ENCODE measurements at regions not wholly inside any gene's neighbourhood (a gene's known extent, or its start where the extent isn't known, plus 50 kb on each side); places are given as distances from the start of the nearest gene placed in this dataset.
"Not testable (repeated sequence)": the region's sequence is repeated elsewhere in the genome, so short reads cannot be mapped to it uniquely, and the experiment has no call there.

- DNase-seq, result no peak
Measured at GRCh38 chr18:70400476-70400875, 111.6 kb downstream of the SOCS6 start.

GRCh38 chr18:70398076-70398475, 109.2 kb downstream of the SOCS6 start:
- DNase-seq, result no peak

GRCh38 chr18:70397259-70397925, 108.5 kb downstream of the SOCS6 start:
- no peak for DNase-seq

- not testable (repeated sequence) for DNase-seq
Measured at GRCh38 chr18:70395771-70396170, 106.9 kb downstream of the SOCS6 start.

- no peak for DNase-seq
Measured at GRCh38 chr18:70394672-70395071, 105.8 kb downstream of the SOCS6 start.

DNA sequence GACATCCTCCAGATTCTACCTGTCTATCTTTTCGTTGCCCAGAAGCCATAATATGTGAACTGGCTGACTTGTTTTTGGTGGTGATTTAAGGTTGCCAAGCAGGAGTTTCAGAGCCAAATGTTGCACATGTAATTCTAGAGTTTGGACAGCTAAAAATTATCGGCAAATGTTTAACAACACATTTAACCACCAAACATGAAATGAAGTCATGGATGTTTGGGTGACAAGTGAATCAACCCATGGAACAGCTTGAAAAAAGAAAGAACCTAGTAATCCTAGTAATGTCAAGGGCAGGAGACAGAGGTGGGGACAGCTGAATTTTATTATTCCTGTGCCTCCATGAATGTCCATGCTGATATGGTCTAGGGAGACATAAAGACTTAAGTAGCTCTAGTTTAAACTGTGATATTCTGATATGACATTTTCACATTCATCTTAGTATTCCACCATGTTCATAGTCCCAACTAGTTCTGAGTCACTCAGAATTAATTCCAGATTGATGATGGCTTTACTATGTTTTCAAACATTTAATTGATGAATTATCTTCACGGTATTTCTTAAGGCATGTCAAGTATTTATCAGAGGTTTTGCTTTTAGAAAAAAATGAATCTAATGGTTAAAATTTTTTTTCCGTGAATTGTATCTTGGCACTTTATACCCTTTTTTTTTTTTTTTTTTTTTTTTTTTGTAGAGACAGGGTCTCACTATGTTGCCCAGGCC, 101.7 kb downstream of the SOCS6 start:
- no peak for DNase-seq

DNA sequence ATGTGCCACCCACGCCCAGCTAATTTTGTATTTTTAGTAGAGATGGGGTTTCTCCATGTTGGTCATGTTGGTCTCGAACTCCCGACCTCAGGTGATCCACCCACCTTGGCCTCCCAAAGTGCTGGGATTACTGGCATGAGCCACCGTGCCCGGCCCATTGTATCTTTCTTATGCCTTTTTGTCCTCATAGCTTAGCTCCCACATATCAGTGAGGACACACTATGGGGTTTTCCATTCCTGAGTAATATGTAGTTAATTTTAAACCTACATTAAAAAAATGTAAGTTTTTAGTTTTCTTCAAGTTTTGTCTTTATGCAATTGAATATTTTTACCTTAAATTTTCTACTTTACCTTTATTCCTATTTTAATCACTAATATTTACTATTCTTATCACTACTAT, 100.2 kb downstream of the SOCS6 start:
- DNase-seq, result not testable (repeated sequence)

DNA sequence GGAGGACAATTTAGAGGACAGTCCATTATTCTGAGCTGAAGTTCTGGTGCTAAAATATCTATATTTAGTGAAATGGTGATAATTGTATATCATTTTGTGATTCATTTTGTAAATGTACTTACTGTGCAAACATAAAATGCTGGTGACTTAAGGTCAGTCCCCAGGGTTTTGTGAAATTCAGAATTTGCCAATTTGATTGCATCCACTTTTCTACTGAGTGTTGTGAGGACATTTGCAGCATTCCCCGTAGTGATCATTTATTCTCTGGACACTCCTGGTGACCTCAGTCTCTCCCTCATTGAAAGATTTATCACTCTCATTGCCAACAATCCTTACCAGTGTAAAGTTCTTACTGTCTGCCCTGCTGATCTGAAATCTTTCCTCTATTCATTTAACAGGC, 98.2 kb downstream of the SOCS6 start:
- no peak for DNase-seq

DNA sequence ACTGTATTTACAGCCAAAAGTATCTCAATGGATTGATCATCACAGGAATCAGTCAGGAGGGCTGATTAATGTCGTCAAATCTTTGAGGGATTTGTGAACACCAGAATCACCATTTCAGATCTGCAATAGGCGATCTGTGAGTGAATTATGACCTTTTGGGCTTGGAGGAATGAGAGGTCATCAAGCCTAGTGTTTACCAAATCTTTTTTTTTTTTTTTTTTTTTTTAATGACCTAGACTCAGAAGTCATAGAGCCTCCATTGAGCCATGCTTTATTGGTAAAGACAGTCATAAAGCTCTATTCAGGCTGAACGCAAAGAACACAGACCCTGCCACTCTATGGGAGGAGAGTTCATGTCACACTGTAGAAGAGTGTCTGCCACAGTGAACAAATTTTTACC, 97.7 kb downstream of the SOCS6 start:
- DNase-seq, result no peak

DNA sequence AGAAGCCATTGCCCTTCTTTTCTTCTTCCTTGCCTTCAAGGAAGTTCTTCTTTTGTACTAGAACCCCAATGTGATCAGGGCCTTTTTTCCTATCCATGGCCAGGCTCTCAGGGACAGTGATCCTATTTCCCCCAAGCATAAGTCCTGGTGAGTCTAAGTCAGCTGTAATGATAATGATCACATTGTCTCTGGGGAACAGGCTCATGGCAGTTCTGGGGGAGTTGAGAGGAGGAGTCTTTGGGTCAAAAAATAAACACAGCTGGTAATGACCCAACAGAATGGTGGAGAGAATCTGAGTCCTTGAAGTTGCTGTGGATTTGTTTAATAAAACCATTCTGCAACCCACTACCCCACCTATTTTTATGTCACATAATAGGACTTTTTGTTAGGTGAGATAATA, 96.6 kb downstream of the SOCS6 start:
- DNase-seq, result no peak

GRCh38 chr18:70384181-70384790, 95.4 kb downstream of the SOCS6 start:
- DNase-seq, result no peak

DNA sequence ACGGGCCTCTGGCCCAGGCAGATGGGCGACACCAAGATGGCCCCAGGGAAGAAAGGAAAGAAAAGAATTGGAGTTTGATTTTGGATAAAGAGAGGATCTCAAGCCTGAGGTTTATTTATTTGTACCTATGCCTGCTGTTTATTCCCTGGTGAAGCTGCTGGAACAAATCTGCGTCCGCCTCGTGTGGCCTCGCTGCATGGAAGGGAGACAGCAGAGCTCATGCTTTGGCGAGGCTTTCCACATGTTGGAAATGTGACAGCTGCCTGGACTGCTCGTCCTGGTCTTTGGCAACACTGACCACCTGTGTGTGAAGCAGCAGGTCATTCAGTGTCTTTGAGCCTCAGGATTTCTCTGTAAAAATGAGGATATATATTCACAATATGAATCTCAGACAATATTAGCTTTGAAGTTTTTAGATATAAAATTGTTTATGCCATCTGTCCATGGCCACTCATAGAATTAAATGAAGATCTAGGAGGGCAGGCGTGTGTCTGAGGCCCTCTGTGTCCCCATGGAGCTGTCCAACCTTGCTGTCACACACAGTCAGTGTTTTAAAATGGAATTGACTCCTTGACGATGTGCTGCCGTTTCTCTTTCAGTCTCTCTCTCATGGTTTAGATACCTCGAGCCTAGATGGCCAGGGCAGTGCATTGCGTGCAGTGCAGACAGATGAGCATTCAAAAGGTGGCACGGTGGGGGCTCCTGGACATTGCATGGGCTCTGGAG, 94.3 kb downstream of the SOCS6 start:
- DNase-seq, result no peak

DNA sequence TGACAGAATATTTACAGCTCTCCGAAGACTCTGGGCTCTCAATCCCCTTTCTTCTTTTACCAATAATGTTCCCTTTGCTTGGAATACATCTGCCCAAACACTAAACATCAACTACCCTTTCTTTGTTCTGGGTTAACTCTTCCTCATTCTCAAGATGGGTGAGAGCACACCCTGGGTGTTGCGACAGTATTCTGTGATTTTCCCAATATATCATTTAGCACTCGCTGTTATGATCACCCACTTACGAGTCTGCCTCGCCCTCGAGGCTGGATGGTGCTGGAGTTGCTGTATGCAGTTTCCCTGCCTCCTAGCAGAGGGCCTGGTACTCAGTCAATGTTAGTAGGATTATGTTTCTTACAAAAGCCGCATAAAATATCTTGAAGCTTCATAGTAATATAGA, 93.2 kb downstream of the SOCS6 start:
- no peak for DNase-seq

- DNase-seq, result no peak
Measured at GRCh38 chr18:70380915-70381896, 92.4 kb downstream of the SOCS6 start.

Measured in CD4-positive, alpha-beta T cell treated with Interleukin-21 for 1 hour (primary cell).